HG03521 (cell line): ENCODE measurements at regions not wholly inside any gene's neighbourhood (a gene's known extent, or its start where the extent isn't known, plus 50 kb on each side); places are given as distances from the start of the nearest gene placed in this dataset.

Experiments
- ATAC-seq: cut with Tn5 transposase; IDR thresholded peaks from one replicate; pipeline ENCODE4 v1.9.1; 2021; ENCODE audit warnings: mild to moderate bottlenecking, moderate library complexity; ENCODE audit not compliant: unreplicated experiment

- ATAC-seq = no peak
Measured at GRCh38 chr3:72313308-72313707, 528.4 kb upstream of the PROK2 start.

- peak; percentile 34 for ATAC-seq
Measured at GRCh38 chr3:72312339-72312738, 527.4 kb upstream of the PROK2 start.

- no peak for ATAC-seq
Measured at GRCh38 chr3:72311425-72311824, 526.5 kb upstream of the PROK2 start.

- peak; percentile 82 for ATAC-seq
Measured at GRCh38 chr3:72310419-72311380, 525.8 kb upstream of the PROK2 start.

- ATAC-seq = no peak
Measured at GRCh38 chr3:72309661-72310418, 524.9 kb upstream of the PROK2 start.

- ATAC-seq = no peak
Measured at GRCh38 chr3:72308641-72309040, 523.7 kb upstream of the PROK2 start.

GRCh38 chr3:72307438-72308115 lies 522.6 kb upstream of the PROK2 start:
- no peak for ATAC-seq

- no peak for ATAC-seq
Measured at GRCh38 chr3:72306800-72307341, 521.9 kb upstream of the PROK2 start.

- no peak for ATAC-seq
Measured at GRCh38 chr3:72303926-72304325, 519.0 kb upstream of the PROK2 start.

- ATAC-seq = no peak
Measured at GRCh38 chr3:72301779-72302178, 516.8 kb upstream of the PROK2 start.

- ATAC-seq = no peak
Measured at GRCh38 chr3:72300621-72301020, 515.7 kb upstream of the PROK2 start.

- ATAC-seq = no peak
Measured at GRCh38 chr3:72299823-72300222, 514.9 kb upstream of the PROK2 start.

GRCh38 chr3:72299321-72299802 lies 514.4 kb upstream of the PROK2 start:
- no peak for ATAC-seq

- no peak for ATAC-seq
Measured at GRCh38 chr3:72298201-72299152, 513.5 kb upstream of the PROK2 start.

- no peak for ATAC-seq
Measured at GRCh38 chr3:72297481-72297880, 512.5 kb upstream of the PROK2 start.

- ATAC-seq = no peak
Measured at GRCh38 chr3:72296477-72297111, 511.6 kb upstream of the PROK2 start.

- ATAC-seq = no peak
Measured at GRCh38 chr3:72295962-72296450, 511.1 kb upstream of the PROK2 start.

- ATAC-seq = no peak
Measured at GRCh38 chr3:72295276-72295961, 510.5 kb upstream of the PROK2 start.
